Forelimb muscle (tissue), 1 donor: ENCODE measurements at regions not wholly inside any gene's neighbourhood (a gene's known extent, or its start where the extent isn't known, plus 50 kb on each side); places are given as distances from the start of the nearest gene placed in this dataset.
"Not testable (repeated sequence)": the region's sequence is repeated elsewhere in the genome, so short reads cannot be mapped to it uniquely, and the experiment has no call there.

Experiments
- DNase-seq: peaks from one replicate; pipeline ENCODE4 v3.0.0-alpha.2; 2013; ENCODE audit warnings: low read depth

GRCh38 chr18:75854808-75855207 is 427.3 kb upstream of the SMIM21 start:
- no peak for DNase-seq

GRCh38 chr18:75854174-75854573 is 426.7 kb upstream of the SMIM21 start:
- DNase-seq = no peak

DNA sequence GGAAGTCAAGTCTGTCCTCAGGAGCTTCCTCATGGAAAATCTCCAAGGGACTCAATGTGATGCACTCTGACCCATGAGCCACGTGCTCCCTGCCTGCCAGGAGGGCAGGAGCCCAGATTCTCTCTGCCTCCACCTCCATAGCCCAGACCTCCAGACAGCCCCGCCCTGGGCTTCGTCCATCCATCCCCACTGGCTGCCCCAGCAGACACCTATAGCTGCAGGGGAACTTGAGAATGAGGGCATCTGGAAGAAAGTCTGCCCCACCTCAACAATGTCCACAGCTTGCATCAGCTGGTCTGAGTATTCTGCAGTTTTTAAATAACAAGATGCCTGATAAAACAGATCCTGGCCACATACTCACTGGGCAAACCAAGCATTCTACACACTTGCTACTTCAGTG is 418.8 kb upstream of the SMIM21 start:
- no peak for DNase-seq

- no peak for DNase-seq
Observed at GRCh38 chr18:75845413-75845812, 417.9 kb upstream of the SMIM21 start.

DNA sequence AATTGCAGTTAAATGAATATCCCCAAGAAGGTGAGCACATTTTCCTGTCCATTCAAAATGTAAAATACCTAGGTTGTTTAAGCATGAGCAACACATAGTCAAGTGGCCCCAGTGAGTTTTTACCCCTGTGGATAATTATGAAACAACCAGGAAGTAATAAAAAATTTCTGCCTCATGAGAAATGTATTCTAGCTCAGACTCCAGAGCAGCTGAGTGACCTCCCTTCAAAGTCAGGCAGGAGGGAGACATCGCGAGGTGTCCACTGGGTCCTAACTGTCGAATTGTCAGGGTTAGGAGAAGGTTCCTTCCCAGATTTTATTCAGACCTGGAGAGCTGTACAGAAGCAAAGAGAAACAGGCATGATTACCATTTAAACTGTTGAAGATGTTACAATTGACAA is 416.6 kb upstream of the SMIM21 start:
- no peak for DNase-seq

DNA sequence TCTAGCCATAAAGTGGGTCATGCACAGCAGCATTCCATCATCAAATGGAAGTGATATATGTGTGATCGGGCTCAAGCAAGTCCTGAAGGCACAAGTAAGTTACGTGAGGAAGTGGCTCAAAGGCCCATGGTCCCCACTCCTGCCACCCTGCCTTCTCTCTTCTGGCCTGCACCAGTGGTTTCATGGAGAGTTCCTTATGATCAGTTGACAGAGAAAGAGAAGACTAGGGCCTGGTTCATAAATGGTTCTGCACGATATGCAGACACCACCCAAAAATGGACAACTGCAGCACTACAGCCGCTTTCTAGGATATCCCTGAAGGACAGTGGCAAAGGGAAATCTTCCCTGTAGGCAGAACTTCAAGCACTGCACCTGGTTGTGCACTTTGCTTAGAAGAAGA is 412.6 kb upstream of the SMIM21 start:
- DNase-seq = no peak

DNA sequence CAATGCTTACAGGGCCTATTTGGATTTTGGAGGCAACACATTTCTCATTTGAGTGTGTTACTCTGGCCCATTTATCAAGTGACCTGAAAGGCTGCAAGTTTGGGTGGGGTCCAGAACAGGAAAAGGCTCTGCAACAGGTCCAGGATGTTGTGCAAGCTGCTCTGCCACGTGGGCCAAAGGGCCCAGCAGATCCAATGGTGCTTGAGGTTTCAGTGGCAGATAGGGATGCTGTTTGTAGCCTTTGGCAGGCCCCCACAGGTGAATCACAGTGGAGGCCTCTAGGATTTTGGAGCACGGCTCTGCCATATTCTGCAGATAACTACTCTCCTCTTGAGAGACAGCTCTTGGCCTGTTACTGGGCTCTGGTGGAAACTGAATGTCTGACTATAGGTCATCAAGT is 412.2 kb upstream of the SMIM21 start:
- DNase-seq = not testable (repeated sequence)

DNA sequence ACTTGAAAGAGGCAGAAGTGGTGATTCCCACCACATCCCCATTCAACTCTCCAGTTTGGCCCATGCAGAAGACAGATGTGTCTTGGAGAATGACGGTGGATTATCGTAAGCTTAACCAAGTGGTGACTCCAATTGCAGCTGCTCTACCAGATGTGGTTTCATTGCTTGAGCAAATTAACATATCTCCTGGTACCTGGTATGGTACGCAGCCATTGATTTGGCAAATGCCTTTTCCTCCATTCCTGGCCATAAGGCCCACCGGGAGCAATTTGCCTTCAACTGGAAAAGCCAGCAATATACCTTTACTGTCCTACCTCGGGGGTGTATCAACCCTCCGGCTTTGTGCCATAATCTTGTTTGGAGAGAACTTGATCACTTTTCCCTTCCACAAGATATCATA is 411.5 kb upstream of the SMIM21 start:
- no peak for DNase-seq

DNA sequence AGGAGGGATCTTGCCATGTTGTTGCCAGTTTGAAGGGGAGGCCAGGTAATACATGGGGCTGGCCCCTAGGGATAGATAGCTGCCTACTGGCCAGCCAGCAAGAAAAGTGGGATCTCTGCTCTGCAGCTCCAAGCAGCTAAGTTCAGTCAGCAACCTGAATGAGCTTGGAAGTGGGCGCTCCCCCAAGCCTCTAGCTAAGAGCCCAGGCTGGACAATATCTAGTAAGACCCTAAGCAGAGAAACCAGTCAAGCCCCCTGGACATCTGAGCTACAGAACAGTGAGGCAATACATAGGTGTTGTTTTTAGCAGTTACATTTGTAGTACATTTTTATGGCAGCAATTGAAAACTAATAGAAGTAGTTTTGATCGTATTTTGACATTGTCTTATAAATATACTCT is 409.8 kb upstream of the SMIM21 start:
- DNase-seq = no peak

DNA sequence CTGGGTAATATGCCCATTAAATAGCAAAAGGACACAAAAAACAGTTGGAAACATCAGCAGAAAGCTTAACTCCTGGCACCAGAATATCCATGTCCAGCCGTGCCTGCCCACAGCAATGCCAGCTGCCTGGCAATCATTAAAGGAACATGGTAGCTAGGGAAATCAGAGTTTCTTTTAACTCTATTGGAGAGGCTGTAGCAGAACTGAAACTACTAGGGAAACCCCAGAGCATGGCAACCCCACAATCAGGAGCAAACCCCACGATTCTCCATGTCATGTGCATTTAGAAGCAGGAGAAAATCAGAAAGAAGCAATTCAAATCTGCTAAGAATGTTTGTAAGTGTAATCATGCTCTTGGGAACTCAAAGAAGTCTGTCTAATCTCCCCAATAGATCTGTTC is 409.0 kb upstream of the SMIM21 start:
- no peak for DNase-seq

DNA sequence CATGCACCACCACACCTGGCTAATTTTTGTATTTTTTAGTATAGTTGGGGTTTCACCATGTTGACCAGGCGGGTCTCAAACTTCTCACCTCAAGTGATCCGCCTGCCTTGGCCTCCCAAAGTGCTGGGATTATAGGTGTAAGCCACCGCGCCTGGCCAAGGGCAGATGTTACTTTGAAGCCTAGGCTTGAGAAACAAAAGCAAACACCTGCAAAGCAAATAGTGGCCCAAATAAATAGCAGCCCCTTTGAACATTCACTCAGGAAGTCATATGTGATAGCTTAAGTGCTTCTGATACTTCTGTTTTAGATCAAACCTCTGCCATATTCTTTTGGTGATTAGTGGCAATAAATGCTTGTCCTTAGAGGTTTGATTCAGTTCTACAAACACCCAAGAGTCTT is 404.5 kb upstream of the SMIM21 start:
- no peak for DNase-seq

DNA sequence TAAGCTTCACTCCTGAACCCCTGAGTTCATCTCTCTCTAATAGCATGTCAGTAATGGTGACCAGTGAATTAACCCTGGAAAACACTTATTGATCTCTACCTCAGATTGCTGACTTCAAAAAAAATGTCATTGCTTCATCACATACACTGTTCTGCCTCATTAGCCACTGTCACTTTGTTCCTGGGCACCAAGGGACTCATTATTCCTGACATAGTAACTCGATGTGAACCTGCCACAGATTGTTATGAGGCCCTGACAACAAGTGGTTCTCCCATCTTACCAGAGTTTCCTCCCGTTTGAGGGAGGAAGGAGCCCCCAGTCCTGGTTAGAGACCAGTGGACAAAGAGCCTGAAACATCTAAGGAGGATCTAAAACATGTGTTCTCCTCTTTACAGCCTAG is 403.3 kb upstream of the SMIM21 start:
- DNase-seq = no peak

- DNase-seq = no peak
Observed at GRCh38 chr18:75829091-75829490, 401.6 kb upstream of the SMIM21 start.

GRCh38 chr18:75828379-75828778 is 400.9 kb upstream of the SMIM21 start:
- DNase-seq = no peak

GRCh38 chr18:75827751-75828287 is 400.3 kb upstream of the SMIM21 start:
- DNase-seq = no peak

DNA sequence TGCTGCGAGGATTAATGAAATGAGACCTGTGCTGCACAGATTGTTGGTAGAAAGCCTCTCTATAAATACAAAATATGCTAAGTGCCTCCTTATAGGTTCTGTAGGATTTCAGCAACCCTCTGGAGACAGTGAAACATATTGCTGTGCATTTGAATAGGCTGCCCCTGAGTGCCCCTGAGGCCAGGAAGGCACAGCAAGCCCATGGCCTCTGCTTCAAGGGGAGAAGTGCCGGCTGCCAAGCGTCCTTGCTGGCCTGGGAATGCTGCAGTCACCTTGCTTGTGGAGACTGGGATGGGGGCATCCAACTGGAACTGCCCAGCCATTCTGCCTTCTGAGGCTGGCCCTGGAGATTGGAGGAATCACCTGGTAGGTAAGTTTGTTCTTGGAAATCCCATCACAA is 397.2 kb upstream of the SMIM21 start:
- no peak for DNase-seq

GRCh38 chr18:75823471-75823870 is 396.0 kb upstream of the SMIM21 start:
- DNase-seq = no peak

GRCh38 chr18:75818383-75818782 is 390.9 kb upstream of the SMIM21 start:
- DNase-seq = no peak

- DNase-seq = no peak
Observed at GRCh38 chr18:75815767-75816166, 388.3 kb upstream of the SMIM21 start.

DNA sequence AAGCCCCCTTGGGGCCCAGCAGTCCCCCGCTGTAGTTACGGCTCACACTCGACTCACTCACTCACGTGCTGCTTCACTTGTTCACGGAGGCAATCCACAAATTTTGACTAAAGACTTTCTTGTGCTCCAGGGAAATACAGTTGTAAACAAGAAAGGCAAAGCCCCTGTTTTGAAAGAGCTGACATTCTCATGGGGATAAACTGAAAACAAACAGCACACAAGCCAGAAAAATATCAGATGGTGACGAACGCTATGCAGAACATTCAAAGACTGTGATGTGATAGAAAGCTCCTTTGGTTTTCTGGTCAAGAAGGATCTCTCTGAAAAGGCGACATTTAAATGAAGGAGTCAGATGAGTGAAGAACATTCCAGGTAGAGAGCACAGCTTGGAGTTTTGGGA is 385.3 kb upstream of the SMIM21 start:
- DNase-seq = no peak

DNA sequence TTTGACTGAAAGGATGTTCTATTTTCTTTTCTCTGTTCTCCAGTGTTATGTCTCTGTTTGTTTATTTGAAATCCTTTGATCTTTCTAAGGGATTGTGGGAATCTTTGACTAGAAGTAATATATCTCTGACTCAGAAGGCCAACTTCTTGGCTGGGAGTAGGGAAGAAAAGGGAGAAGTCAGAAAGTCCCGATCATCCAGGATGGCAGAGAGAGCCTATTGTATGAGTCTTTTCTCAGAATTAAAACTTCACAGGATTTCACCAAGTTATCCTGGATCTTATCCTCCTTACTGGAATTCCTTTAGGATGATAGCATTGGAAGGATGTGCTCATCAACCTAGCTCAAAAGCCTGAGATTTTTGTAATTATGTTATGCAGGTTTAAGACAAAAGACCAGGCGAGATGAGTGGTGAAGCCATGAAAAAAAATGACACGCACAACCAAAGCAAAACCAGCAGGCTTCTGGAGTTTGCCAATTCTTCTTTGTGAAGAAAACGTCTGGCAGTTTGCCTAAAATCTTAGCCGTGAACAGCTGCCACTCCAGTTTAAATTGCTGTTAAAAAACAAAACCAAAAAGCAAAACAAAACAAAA is 383.6 kb upstream of the SMIM21 start:
- DNase-seq = no peak

DNA sequence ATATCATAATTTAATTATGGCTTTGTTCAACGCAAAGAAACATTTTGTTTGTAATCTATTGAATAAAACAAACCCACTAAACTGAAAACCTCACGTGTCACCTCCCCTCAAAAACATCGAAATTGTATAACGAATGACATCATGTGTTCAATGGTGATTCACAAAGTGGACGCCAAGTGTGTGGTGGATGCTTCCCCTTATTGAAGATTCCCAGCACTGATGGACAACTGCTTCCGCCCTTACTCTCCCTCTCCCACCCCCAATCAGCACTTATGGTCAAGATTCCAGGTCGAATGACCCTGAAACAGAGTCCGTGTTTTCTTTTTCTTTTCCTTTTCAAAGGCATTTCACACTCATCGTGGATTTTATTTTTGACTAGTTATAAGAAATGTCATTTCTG is 383.0 kb upstream of the SMIM21 start:
- DNase-seq = no peak

GRCh38 chr18:75809926-75810255 is 382.4 kb upstream of the SMIM21 start:
- DNase-seq = no peak

DNA sequence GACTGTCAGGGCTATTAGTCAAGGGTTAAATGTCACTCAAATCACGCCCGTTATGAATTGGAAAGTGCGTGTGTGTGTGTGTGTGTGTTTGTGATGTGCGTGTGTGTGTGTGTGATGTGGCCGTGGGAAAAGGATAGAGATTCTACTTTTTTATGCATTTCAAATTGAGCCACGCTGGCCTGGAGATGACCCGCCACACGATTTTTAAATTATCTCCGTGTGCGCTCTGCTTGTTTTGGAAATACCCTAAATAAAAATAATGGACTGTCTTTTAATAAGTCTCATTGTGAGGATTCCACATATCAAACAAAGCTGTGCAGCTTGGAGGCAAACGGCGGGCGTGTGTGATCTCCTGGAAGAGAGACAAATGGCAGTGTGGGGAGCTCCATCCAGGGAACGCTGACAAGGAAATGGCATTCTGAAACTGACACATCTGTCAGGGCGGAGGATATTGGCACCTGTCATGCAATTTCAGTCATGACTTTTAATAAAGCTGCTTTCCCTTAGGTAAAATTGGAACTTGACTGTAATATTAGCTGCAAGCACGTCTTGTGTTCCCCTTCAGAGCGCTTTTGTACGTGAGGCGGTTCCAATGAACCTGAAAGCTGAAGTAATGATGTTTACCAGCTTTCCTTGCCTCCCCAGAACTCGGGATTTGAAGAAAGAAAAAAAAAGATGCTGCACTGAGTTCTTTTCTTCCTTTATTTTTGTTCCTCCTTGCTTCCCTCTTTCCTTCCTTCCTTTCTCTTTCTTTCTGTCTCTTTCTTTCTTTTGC is 381.8 kb upstream of the SMIM21 start:
- no peak for DNase-seq
